K562 (cell line): ENCODE measurements at regions not wholly inside any gene's neighbourhood (a gene's known extent, or its start where the extent isn't known, plus 50 kb on each side); places are given as distances from the start of the nearest gene placed in this dataset.

ENCODE experiments used
- E4F1 ChIP-seq: fragments of 250-450 bp; sonication (Bioruptor Pico); IDR thresholded peaks from 2 replicates; pipeline ENCODE4 v1.5.0; 2021; ENCODE audit warnings: mild to moderate bottlenecking, borderline replicate concordance
- GTF3C2 ChIP-seq: IDR thresholded peaks from 3 replicates; pipeline ENCODE4 v1.6.1; 2011; ENCODE audit warnings: borderline replicate concordance, mild to moderate bottlenecking, moderate library complexity; ENCODE audit not compliant: insufficient read length; ENCODE audit errors: extremely low read depth
- HMG20B ChIP-seq: fragments of 250-450 bp; sonication (Bioruptor Pico); IDR thresholded peaks from 2 replicates; pipeline ENCODE4 v1.5.0; 2021; ENCODE audit warnings: mild to moderate bottlenecking
- MEIS2 ChIP-seq: fragments of 450-650 bp; IDR thresholded peaks from 2 replicates; pipeline ENCODE4 v1.6.1; 2014; ENCODE audit warnings: mild to moderate bottlenecking; ENCODE audit not compliant: partially characterized antibody
- REST ChIP-seq, 2 experiments: fragments of 450-650 bp; formaldehyde crosslinking in 1 of 2; IDR thresholded peaks; 2 replicates each; pipeline versions ENCODE4 v1.4.0 to v1.6.1; 2014 to 2020; ENCODE audit warnings: mild to moderate bottlenecking in 2 of 2, borderline replicate concordance in 1 of 2, low read depth in 1 of 2
- SMARCC2 ChIP-seq: fragments of 450-650 bp; IDR thresholded peaks from 2 replicates; pipeline ENCODE4 v1.6.1; 2017; ENCODE audit warnings: antibody characterized with exemption, moderate library complexity, mild to moderate bottlenecking, low read depth
- ZBTB17 ChIP-seq: fragments of 450-650 bp; formaldehyde crosslinking; IDR thresholded peaks from 2 replicates; pipeline ENCODE4 v1.4.0; 2020; ENCODE audit warnings: mild to moderate bottlenecking
- ZNF57 ChIP-seq: fragments of 450-650 bp; formaldehyde crosslinking; IDR thresholded peaks from 2 replicates; pipeline ENCODE4 v1.4.0; 2020; ENCODE audit warnings: mild to moderate bottlenecking, moderate library complexity

GRCh38 chr10:64996886-64997285 is 1475.7 kb downstream of the REEP3 start (continued):
- TF ChIP-seq REST (IDR thresholded peaks at IDR 0.05; ENCODE audit: borderline replicate concordance) = no peak
- no peak for TF ChIP-seq REST (CRISPR knock-in tag; IDR thresholded peaks at IDR 0.05; ENCODE audit: low read depth)
- TF ChIP-seq SMARCC2 = no peak
- TF ChIP-seq GTF3C2 = no peak
- no peak for TF ChIP-seq HMG20B (CRISPR knock-in tag)
- TF ChIP-seq MEIS2 = no peak
- no peak for TF ChIP-seq E4F1 (CRISPR knock-in tag)
- TF ChIP-seq ZBTB17 (CRISPR knock-in tag) = no peak
- TF ChIP-seq ZNF57 (CRISPR knock-in tag) = no peak
- TF ChIP-seq, all 486 proteins: peak for 0
